Stomach smooth muscle (tissue), 2 donors: ENCODE measurements at regions not wholly inside any gene's neighbourhood (a gene's known extent, or its start where the extent isn't known, plus 50 kb on each side); places are given as distances from the start of the nearest gene placed in this dataset.
"Not testable (repeated sequence)": the region's sequence is repeated elsewhere in the genome, so short reads cannot be mapped to it uniquely, and the experiment has no call there.

ENCODE experiments used
- H3K27ac ChIP-seq: one replicate; pipeline ENCODE4 v1.7.0; 2013; ENCODE audit warnings: mild to moderate bottlenecking, low read length, inconsistent platforms
- H3K27me3 ChIP-seq, 2 donors: one replicate each; pipeline ENCODE4 v1.7.0; 2013; ENCODE audit warnings: low read length in 2 of 2; ENCODE audit not compliant: insufficient read depth in 2 of 2, control insufficient read depth in 1 of 2
- H3K36me3 ChIP-seq, 2 donors: one replicate each; pipeline ENCODE4 v1.7.0; 2013; ENCODE audit warnings: low read length in 2 of 2; ENCODE audit not compliant: control insufficient read depth in 2 of 2, insufficient read depth in 2 of 2
- H3K4me1 ChIP-seq: one replicate; pipeline ENCODE4 v1.7.0; 2013; ENCODE audit warnings: low read length; ENCODE audit not compliant: control insufficient read depth, insufficient read depth
- H3K4me3 ChIP-seq, 2 donors: one replicate each; pipeline ENCODE4 v1.7.0; 2013; ENCODE audit warnings: low read length in 2 of 2
- H3K9ac ChIP-seq, 2 donors: one replicate each; pipeline ENCODE4 v1.7.0; 2013; ENCODE audit warnings: low read length in 2 of 2, mild to moderate bottlenecking in 1 of 2
- H3K9me3 ChIP-seq, 2 donors: one replicate each; pipeline ENCODE4 v1.7.0; 2013; ENCODE audit warnings: low read length in 2 of 2; ENCODE audit not compliant: control insufficient read depth in 2 of 2
- donor health status: healthy.
- donor health status: Pancreatic carcinoma.

DNA sequence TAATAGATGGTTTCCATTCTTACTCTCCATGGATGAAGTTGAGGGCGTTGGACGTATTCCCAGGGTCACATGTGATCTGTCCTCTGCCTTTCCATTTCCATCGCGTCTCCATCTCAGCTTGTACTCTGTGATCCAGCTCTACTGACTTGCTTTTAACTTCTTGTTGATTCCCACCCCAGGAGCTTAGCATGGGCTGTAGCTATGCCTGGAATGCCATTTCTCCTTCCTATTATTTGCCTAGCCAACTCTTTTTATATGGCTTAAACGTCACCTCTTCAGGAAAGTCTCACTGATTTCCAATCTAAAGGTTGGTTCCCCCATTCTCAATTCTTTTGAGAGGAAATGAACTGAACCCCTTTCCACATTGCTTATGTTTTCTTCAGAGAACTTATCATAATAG lies 475.9 kb downstream of the XYLT1 start:
- H3K9me3 ChIP-seq = no peaks in the 10 kb centered on the region
- no peaks in the 10 kb centered on the region for H3K4me1 ChIP-seq
- H3K9ac ChIP-seq = no peak overlapping the region
- H3K27ac ChIP-seq = no peak overlapping the region
- no peak overlapping the region for H3K4me3 ChIP-seq
- no peaks in the 10 kb centered on the region for H3K36me3 ChIP-seq
- H3K27me3 ChIP-seq = no peaks in the 10 kb centered on the region

DNA sequence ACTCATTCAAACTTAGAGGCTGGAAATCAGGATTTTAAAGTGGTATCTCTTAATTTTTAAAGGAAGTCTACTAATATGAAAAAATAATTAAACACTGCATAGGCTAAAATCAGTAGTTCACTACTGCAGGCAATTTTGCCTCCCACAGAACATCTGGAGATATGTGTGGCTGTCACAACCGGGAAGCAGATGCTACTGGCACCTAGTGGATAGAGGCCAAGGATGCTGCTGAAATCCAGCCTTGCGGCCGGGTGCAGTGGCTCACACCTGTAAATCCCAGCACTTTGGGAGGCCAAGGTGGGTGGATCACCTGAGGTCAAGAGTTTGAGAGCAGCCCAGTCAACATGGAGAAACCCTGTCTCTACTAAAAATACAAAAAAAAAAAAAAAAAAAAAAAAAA lies 473.9 kb downstream of the XYLT1 start:
- H3K4me3 ChIP-seq = no peak overlapping the region
- no peaks in the 10 kb centered on the region for H3K27me3 ChIP-seq
- no peaks in the 10 kb centered on the region for H3K4me1 ChIP-seq
- H3K36me3 ChIP-seq = no peaks in the 10 kb centered on the region
- no peak overlapping the region for H3K27ac ChIP-seq
- H3K9ac ChIP-seq = no peak overlapping the region
- no peaks in the 10 kb centered on the region for H3K9me3 ChIP-seq

DNA sequence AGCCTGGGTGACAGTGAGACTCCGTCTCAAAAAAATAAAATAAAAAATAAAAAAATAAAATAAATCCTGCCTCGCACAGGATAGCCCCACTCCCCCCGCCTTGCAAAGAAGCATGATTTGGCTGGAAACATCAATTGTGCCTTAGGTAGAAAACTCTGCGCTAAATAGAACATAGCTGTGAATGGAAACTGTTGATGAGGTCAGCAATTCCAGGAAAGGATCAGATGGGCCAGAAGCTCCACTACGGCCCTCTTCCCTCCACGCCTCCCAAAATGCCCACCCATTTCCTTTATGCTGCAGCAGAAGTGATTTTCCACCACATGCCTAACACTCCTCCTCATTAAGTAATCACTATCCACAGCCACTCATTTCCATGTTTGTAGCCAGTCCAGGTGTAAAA lies 473.4 kb downstream of the XYLT1 start:
- H3K27ac ChIP-seq = no peak overlapping the region
- no peak overlapping the region for H3K4me3 ChIP-seq
- no peak overlapping the region for H3K9ac ChIP-seq
- no peaks in the 10 kb centered on the region for H3K9me3 ChIP-seq
- no peaks in the 10 kb centered on the region for H3K4me1 ChIP-seq
- no peaks in the 10 kb centered on the region for H3K27me3 ChIP-seq
- H3K36me3 ChIP-seq = no peaks in the 10 kb centered on the region

DNA sequence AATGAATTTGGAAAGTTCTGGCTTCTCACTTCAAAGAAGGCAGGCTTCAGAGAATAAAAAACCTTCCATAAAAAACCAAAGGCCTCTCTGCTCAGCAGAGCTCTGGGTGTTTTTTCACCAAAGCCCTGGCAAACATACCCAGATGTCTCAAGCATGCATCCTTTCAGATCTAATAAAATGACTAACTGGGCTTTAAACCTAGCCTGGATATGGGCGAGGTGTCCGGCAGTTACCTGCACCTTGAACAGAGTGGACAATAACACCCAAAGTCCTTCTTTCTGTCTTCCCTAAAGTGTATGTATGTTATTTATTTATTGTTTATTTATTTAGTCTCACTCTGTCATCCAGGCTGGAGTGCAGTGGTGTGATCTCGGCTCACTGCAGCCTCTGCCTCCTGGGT lies 469.3 kb downstream of the XYLT1 start:
- no peak overlapping the region for H3K9ac ChIP-seq
- H3K4me3 ChIP-seq = no peak overlapping the region
- no peaks in the 10 kb centered on the region for H3K36me3 ChIP-seq
- H3K27ac ChIP-seq = no peak overlapping the region
- no peaks in the 10 kb centered on the region for H3K27me3 ChIP-seq
- H3K4me1 ChIP-seq = no peaks in the 10 kb centered on the region
- H3K9me3 ChIP-seq = no peaks in the 10 kb centered on the region

DNA sequence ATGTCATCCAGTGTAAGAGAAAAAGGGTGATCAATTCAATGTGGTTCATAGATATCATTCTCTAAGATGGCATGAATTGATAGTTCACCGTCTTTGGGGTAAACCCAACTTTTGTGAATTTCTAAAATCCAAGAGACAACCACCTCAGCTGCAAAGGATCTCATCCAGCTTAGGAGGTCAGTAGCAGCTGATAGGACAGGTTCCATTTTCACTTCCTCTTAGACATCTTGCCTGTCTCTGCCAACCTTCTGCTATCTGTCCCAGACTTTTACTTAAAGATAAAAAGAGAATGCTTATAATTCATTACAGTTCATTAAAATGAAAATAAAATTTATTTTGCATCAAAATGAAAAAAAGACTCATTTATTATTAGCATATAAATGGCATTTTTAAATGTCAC lies 468.2 kb downstream of the XYLT1 start:
- H3K4me1 ChIP-seq = no peaks in the 10 kb centered on the region
- no peak overlapping the region for H3K4me3 ChIP-seq
- no peaks in the 10 kb centered on the region for H3K36me3 ChIP-seq
- H3K9ac ChIP-seq = no peak overlapping the region
- H3K9me3 ChIP-seq = no peaks in the 10 kb centered on the region
- no peaks in the 10 kb centered on the region for H3K27me3 ChIP-seq
- no peak overlapping the region for H3K27ac ChIP-seq

DNA sequence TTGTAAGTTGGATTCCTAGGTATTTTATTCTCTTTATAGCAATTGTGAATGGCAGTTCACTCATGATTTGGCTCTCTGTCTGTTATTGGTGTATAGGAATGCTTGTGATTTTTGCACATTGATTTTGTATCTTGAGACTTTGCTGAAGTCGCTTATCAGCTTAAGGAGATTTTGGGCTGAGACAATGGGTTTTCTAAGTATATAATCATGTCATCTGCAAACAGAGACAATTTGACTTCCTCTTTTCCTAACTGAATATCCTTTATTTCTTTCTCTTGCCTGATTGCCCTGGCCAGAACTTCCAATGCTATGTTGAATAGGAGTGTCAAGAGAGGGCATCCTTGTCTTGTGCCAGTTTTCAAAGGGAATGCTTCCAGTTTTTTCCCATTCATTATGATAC lies 464.8 kb downstream of the XYLT1 start:
- not testable (repeated sequence) for H3K9ac ChIP-seq, H3K27me3 ChIP-seq, H3K36me3 ChIP-seq

DNA sequence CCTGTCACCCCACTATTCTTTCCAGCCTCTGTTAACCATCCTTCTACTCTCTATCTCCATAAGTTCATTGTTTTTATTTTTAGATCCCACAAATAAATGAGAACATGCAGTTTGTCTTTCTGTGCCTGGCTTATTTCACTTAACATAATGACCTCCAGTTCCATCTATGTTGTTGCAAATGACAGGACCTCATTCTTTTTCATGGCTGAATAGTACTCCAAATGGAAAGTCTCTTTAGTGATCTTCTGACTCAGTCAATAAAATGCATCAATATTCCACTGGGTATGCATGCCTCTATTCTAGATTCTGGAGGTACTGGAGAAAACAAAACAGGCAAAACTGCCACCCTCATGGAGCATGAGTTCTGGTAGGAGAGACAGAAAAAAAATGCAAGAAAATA lies 459.0 kb downstream of the XYLT1 start:
- Histone ChIP-seq H3K4me1 (no peaks in the 10 kb centered on the region), H3K9me3 (no peaks in the 10 kb centered on the region), H3K27ac (no peak overlapping the region), H3K9ac (no peak overlapping the region), H3K27me3 (no peaks in the 10 kb centered on the region), H3K4me3 (no peak overlapping the region), H3K36me3 (no peaks in the 10 kb centered on the region)

More for the DNA sequence above, 464.8 kb downstream of the XYLT1 start:
- not testable (repeated sequence) for H3K9me3 ChIP-seq, H3K27ac ChIP-seq, H3K4me1 ChIP-seq, H3K4me3 ChIP-seq

DNA sequence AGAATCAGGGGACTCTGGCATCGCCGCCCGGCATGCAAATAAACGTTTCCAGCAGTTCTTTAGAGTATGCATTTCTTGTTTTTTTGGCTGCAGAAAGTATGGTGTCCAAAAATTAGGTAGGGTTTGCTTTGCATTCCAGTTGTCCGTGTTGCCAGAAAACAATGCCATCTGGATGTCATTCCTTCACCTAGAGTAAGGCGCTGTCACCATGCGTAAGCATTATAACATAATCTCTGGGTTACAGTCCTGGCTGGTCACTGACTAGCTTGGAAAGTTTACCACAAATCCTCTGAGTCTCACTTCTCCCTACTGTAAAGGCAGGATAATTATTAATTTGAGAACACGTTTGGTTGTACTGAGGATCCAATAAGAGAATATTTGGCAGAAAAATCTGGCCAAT lies 457.7 kb downstream of the XYLT1 start:
- Histone ChIP-seq H3K27me3 (no peaks in the 10 kb centered on the region), H3K9me3 (no peaks in the 10 kb centered on the region), H3K36me3 (no peaks in the 10 kb centered on the region), H3K4me1 (no peaks in the 10 kb centered on the region), H3K27ac (no peak overlapping the region), H3K9ac (no peak overlapping the region), H3K4me3 (no peak overlapping the region)

DNA sequence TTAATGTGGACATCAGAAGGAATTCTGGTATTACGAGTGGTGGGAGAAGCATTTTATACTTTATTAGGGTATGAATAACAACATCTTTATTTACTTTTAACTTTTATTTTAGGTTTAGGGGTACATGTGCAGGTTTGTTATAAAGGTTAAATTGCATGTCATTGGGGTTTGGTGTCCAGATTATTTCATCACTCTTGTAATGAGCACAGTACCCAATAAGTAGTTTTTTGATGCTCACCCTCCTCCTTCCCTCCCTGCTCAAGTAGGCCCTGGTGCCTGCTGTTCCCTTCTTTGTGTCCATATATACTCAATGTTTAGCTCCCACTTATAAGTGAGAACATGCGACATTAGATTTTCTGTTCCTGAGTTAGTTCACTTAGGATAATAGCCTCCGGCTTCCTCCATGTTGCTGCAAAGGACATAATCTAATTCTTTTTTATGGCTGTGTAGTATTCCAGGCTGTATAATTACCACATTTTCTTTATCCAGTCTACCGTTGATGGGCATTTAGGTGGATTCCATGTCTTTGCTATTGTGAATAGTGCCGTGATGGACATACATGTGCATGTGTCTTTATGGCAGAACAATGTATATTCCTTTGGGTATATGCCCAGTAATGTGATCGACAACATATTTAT lies 456.2 kb downstream of the XYLT1 start:
- Histone ChIP-seq H3K36me3 (no peaks in the 10 kb centered on the region), H3K9ac (no peak overlapping the region), H3K27ac (no peak overlapping the region), H3K27me3 (no peaks in the 10 kb centered on the region), H3K4me3 (no peak overlapping the region), H3K9me3 (peaks cover 0 to 5% of the 10 kb centered on the region in 2 donors), H3K4me1 (no peaks in the 10 kb centered on the region)

DNA sequence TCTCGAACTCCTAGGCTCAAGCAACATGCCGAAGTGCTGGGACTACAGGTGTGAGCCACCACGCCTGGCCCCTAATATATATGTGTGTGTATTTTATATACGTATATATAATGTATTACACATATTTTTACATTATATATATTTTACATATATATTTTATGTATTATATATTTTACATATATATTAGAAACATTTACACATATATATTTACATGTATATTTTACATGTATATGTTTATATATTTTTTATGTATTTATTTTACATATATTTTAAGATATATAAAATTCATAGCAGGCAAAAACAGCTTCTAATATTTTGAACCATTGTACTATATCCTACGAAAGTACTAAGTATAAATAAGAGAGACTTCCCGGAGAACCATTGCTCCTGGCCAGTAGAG lies 455.1 kb downstream of the XYLT1 start:
- Histone ChIP-seq H3K36me3 (no peaks in the 10 kb centered on the region), H3K4me3 (no peak overlapping the region), H3K9ac (no peak overlapping the region), H3K9me3 (peaks cover 0 to 5% of the 10 kb centered on the region in 2 donors), H3K4me1 (no peaks in the 10 kb centered on the region), H3K27ac (no peak overlapping the region), H3K27me3 (no peaks in the 10 kb centered on the region)

DNA sequence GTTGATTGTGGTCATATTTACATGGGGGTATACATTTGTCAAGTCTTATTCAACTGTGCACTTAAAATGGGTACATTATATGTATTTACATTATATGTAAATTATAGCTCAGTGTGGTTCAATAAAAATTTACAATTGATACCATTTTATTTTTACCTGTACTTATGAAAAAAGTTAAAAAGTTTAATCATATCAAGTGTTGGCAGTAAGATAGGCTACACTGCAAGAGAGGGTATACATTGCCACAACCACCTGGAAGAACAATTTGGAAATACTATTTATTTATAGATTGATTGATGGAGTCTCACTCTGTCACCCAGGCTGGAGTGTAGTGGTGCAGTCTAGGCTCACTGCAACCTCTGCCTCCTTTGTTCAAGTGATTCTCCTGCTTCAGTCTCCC lies 453.3 kb downstream of the XYLT1 start:
- Histone ChIP-seq H3K9ac (no peak overlapping the region), H3K27ac (no peak overlapping the region), H3K4me3 (no peak overlapping the region), H3K27me3 (no peaks in the 10 kb centered on the region), H3K36me3 (no peaks in the 10 kb centered on the region), H3K4me1 (no peaks in the 10 kb centered on the region), H3K9me3 (peaks cover 0 to 5% of the 10 kb centered on the region in 2 donors)
